Parathyroid adenoma (tissue), 2 donors: ENCODE measurements at regions not wholly inside any gene's neighbourhood (a gene's known extent, or its start where the extent isn't known, plus 50 kb on each side); places are given as distances from the start of the nearest gene placed in this dataset.

Source experiments
- H2AFZ ChIP-seq: fragments of 300-600 bp; sonication (generic); one replicate; pipeline ENCODE4 v1.7.0; 2017; ENCODE audit warnings: antibody characterized with exemption, mild to moderate bottlenecking
- H3K27ac ChIP-seq: fragments of 300-600 bp; sonication (generic); one replicate; pipeline ENCODE4 v1.7.0; 2017
- H3K27me3 ChIP-seq: fragments of 300-600 bp; sonication (generic); one replicate; pipeline ENCODE4 v1.7.0; 2017; ENCODE audit warnings: low read length; ENCODE audit not compliant: control insufficient read depth, insufficient read depth
- H3K36me3 ChIP-seq: fragments of 300-600 bp; sonication (generic); one replicate; pipeline ENCODE4 v1.7.0; 2017; ENCODE audit warnings: low read length; ENCODE audit not compliant: control insufficient read depth, insufficient read depth
- H3K4me1 ChIP-seq: fragments of 300-600 bp; sonication (generic); one replicate; pipeline ENCODE4 v1.7.0; 2017; ENCODE audit warnings: control low read depth
- H3K4me2 ChIP-seq: fragments of 300-600 bp; sonication (generic); one replicate; pipeline ENCODE4 v1.7.0; 2017; ENCODE audit warnings: low read length
- H3K4me3 ChIP-seq: fragments of 300-600 bp; sonication (generic); one replicate; pipeline ENCODE4 v1.7.0; 2017; ENCODE audit warnings: low read depth, low read length
- H3K79me2 ChIP-seq: fragments of 300-600 bp; sonication (generic); one replicate; pipeline ENCODE4 v1.7.0; 2017; ENCODE audit warnings: control low read depth
- H3K9ac ChIP-seq: fragments of 300-600 bp; sonication (generic); one replicate; pipeline ENCODE4 v1.7.0; 2017; ENCODE audit warnings: mild to moderate bottlenecking
- H3K9me3 ChIP-seq: fragments of 300-600 bp; sonication (generic); one replicate; pipeline ENCODE4 v1.7.0; 2017; ENCODE audit warnings: low read length; ENCODE audit not compliant: control insufficient read depth
- TF ChIP-seq, protein P1 (sequence below): fragments of 300-600 bp; sonication (generic); IDR thresholded peaks from one replicate; pipeline ENCODE4 v1.7.0; 2017; ENCODE audit warnings: antibody characterized with exemption, mild to moderate bottlenecking
- donor health status: primary hyperparathyroidism.

GRCh38 chr6:147127587-147127986 lies 76.6 kb upstream of the STXBP5 start:
- Histone ChIP-seq H3K27ac (no peak overlapping the region), H3K4me1 (peaks cover 5% of the 10 kb centered on the region), H3K79me2 (no peaks in the 10 kb centered on the region), H3K4me3 (no peak overlapping the region), H3K36me3 (no peaks in the 10 kb centered on the region), H3K9ac (no peak overlapping the region), H3K27me3 (no peaks in the 10 kb centered on the region), H2AFZ (peak overlapping the region; percentile 3), H3K4me2 (no peak overlapping the region), H3K9me3 (no peaks in the 10 kb centered on the region)
- TF ChIP-seq, protein P1, sequence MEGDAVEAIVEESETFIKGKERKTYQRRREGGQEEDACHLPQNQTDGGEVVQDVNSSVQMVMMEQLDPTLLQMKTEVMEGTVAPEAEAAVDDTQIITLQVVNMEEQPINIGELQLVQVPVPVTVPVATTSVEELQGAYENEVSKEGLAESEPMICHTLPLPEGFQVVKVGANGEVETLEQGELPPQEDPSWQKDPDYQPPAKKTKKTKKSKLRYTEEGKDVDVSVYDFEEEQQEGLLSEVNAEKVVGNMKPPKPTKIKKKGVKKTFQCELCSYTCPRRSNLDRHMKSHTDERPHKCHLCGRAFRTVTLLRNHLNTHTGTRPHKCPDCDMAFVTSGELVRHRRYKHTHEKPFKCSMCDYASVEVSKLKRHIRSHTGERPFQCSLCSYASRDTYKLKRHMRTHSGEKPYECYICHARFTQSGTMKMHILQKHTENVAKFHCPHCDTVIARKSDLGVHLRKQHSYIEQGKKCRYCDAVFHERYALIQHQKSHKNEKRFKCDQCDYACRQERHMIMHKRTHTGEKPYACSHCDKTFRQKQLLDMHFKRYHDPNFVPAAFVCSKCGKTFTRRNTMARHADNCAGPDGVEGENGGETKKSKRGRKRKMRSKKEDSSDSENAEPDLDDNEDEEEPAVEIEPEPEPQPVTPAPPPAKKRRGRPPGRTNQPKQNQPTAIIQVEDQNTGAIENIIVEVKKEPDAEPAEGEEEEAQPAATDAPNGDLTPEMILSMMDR: no peak

- Histone ChIP-seq H2AFZ (no peak overlapping the region), H3K4me2 (no peak overlapping the region), H3K27me3 (no peaks in the 10 kb centered on the region), H3K4me1 (peaks cover 5% of the 10 kb centered on the region), H3K4me3 (no peak overlapping the region), H3K36me3 (no peaks in the 10 kb centered on the region), H3K9me3 (no peaks in the 10 kb centered on the region), H3K79me2 (no peaks in the 10 kb centered on the region), H3K27ac (no peak overlapping the region), H3K9ac (no peak overlapping the region)
- TF ChIP-seq, protein P1: no peak
Observed at GRCh38 chr6:147128056-147128455, 76.2 kb upstream of the STXBP5 start.

DNA sequence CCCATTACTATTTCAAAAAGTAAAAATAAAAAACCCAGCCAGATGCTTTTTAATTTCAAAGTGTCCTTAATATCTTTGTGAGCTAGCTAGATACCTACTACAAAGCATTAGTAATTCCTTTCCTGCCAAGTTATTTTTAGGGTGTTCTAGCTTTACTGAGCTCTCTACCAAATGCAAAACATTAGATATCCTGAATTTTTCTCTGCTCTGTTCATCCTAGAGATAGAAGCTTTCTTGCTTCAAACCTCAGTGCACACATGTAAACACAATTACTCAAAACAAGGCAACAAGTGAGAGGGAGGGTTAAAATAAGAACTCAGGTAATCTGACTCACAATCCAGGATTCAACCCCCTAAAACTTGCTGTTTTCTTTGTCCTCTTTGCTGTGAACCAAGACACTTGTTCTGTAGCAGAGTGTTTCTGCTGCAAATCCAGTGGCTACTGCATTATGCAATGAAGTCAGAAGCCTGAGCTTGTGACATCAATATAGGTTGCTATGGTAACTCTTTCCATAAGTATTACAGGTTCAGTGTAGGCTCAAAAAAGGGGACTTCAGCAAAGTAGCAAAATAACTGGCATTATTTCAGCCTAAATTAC lies 72.6 kb upstream of the STXBP5 start:
- Histone ChIP-seq H3K27ac (peak overlapping the region; percentile 36), H3K4me3 (no peak overlapping the region), H3K9me3 (no peaks in the 10 kb centered on the region), H2AFZ (no peak overlapping the region), H3K36me3 (no peaks in the 10 kb centered on the region), H3K79me2 (no peaks in the 10 kb centered on the region), H3K27me3 (no peaks in the 10 kb centered on the region), H3K9ac (no peak overlapping the region), H3K4me1 (peaks cover 4% of the 10 kb centered on the region), H3K4me2 (peak overlapping the region; percentile 20)
- TF ChIP-seq, protein P1: no peak

DNA sequence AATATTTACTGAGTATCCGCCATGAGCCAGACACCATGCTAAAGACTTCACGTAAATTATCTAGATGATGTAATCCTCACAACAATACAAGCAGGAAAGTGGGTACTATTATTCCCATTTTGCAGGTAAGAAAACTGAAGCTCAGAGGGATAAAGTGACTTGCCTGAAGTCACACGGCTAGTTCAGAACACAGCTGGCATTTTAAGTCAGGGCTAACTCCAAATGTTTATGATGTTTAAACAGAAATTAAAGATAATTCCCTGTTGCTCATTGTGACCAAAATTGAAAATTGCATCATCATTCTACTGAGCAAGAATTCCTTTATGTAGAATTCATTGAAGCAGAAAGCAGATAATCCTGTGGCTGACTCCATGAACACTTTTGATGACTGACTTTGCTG lies 71.3 kb upstream of the STXBP5 start:
- H3K4me3 ChIP-seq: no peak overlapping the region
- H3K36me3 ChIP-seq: no peaks in the 10 kb centered on the region
- H3K79me2 ChIP-seq: no peaks in the 10 kb centered on the region
- H3K4me2 ChIP-seq: no peak overlapping the region
- no peaks in the 10 kb centered on the region for H3K9me3 ChIP-seq
- peaks cover 3% of the 10 kb centered on the region for H3K4me1 ChIP-seq
- H2AFZ ChIP-seq: no peak overlapping the region
- TF ChIP-seq, protein P1: no peak
- no peaks in the 10 kb centered on the region for H3K27me3 ChIP-seq
- H3K9ac ChIP-seq: no peak overlapping the region
- H3K27ac ChIP-seq: no peak overlapping the region

- Histone ChIP-seq H3K4me3 (no peak overlapping the region), H3K27ac (no peak overlapping the region), H3K27me3 (no peaks in the 10 kb centered on the region), H3K36me3 (no peaks in the 10 kb centered on the region), H3K79me2 (no peaks in the 10 kb centered on the region), H2AFZ (no peak overlapping the region), H3K4me1 (peaks cover 8% of the 10 kb centered on the region), H3K4me2 (no peak overlapping the region), H3K9ac (no peak overlapping the region), H3K9me3 (no peaks in the 10 kb centered on the region)
- TF ChIP-seq, protein P1: no peak
Observed at GRCh38 chr6:147133669-147134068, 70.5 kb upstream of the STXBP5 start.
